Spinal cord (tissue), 9 donors: ENCODE measurements at regions not wholly inside any gene's neighbourhood (a gene's known extent, or its start where the extent isn't known, plus 50 kb on each side); places are given as distances from the start of the nearest gene placed in this dataset.
A peak's percentile ranks its signal among the peaks of the same experiment; 100 is the strongest.
"Not testable (repeated sequence)": the region's sequence is repeated elsewhere in the genome, so short reads cannot be mapped to it uniquely, and the experiment has no call there.

Source experiments
- DNase-seq, 6 donors: peaks; one replicate each; pipeline versions ENCODE4 v3.0.0 to v3.0.0-alpha.2; 2013 to 2015; ENCODE audit warnings: low spot score in 6 of 6, low read depth in 4 of 6
- H3K27ac ChIP-seq: one replicate; pipeline ENCODE4 v1.5.1; 2013; ENCODE audit warnings: low read depth, low read length, control low read depth
- H3K27me3 ChIP-seq: one replicate; pipeline ENCODE4 v1.6.1; 2013; ENCODE audit warnings: low read length; ENCODE audit not compliant: control insufficient read depth, insufficient read depth
- H3K36me3 ChIP-seq: one replicate; pipeline ENCODE4 v1.6.1; 2013; ENCODE audit warnings: low read length; ENCODE audit not compliant: control insufficient read depth, insufficient read depth
- H3K4me1 ChIP-seq: one replicate; pipeline ENCODE4 v1.6.1; 2013; ENCODE audit warnings: low read length; ENCODE audit not compliant: control insufficient read depth, insufficient read depth
- H3K4me3 ChIP-seq: one replicate; pipeline ENCODE4 v1.5.1; 2013; ENCODE audit warnings: low read depth, low read length, control low read depth
- H3K9me3 ChIP-seq: one replicate; pipeline ENCODE4 v1.6.1; 2013; ENCODE audit warnings: low read length; ENCODE audit not compliant: control insufficient read depth, insufficient read depth
- WGBS: methylation state at CpG from one replicate; pipeline ENCODE4 v1.1.5; 2013; ENCODE audit warnings: missing lambda C conversion rate; ENCODE audit not compliant: insufficient coverage; 5-methylcytosine and 5-hydroxymethylcytosine counted together
- donor health status: healthy.

GRCh38 chr2:33712674-33713073, 113.6 kb upstream of the FAM98A start:
- 44% methylated on average over 2 of the region's 3 CpGs for WGBS
- Histone ChIP-seq H3K4me1 (no peaks in the 10 kb centered on the region), H3K9me3 (no peaks in the 10 kb centered on the region), H3K27me3 (no peaks in the 10 kb centered on the region), H3K27ac (no peak overlapping the region), H3K36me3 (no peaks in the 10 kb centered on the region), H3K4me3 (no peak overlapping the region)
- no peak for DNase-seq

- Histone ChIP-seq H3K4me1 (no peaks in the 10 kb centered on the region), H3K9me3 (no peaks in the 10 kb centered on the region), H3K27me3 (no peaks in the 10 kb centered on the region), H3K4me3 (no peak overlapping the region), H3K36me3 (no peaks in the 10 kb centered on the region), H3K27ac (no peak overlapping the region)
- 91% methylated on average over 1 of the region's 3 CpGs for WGBS
- DNase-seq: no peak
Measured at GRCh38 chr2:33709951-33710350, 110.9 kb upstream of the FAM98A start.

GRCh38 chr2:33707312-33707711, 108.2 kb upstream of the FAM98A start:
- Histone ChIP-seq H3K36me3 (no peaks in the 10 kb centered on the region), H3K4me1 (no peaks in the 10 kb centered on the region), H3K9me3 (no peaks in the 10 kb centered on the region), H3K27me3 (no peaks in the 10 kb centered on the region), H3K27ac (no peak overlapping the region), H3K4me3 (no peak overlapping the region)
- DNase-seq: no peak
- 88% methylated on average over 2 of the region's 2 CpGs for WGBS

GRCh38 chr2:33706410-33706809, 107.3 kb upstream of the FAM98A start:
- no peak overlapping the region for H3K4me3 ChIP-seq
- DNase-seq: no peak
- no CpG with 5 or more reads among the region's 8 CpGs for whole genome bisulfite sequencing
- H3K27me3 ChIP-seq: no peaks in the 10 kb centered on the region
- no peaks in the 10 kb centered on the region for H3K4me1 ChIP-seq
- no peaks in the 10 kb centered on the region for H3K9me3 ChIP-seq
- no peaks in the 10 kb centered on the region for H3K36me3 ChIP-seq
- no peak overlapping the region for H3K27ac ChIP-seq

- WGBS: no CpG with 5 or more reads among the region's 1 CpG
- Histone ChIP-seq H3K9me3 (no peaks in the 10 kb centered on the region), H3K27ac (no peak overlapping the region), H3K36me3 (no peaks in the 10 kb centered on the region), H3K4me3 (no peak overlapping the region), H3K27me3 (no peaks in the 10 kb centered on the region), H3K4me1 (no peaks in the 10 kb centered on the region)
- peak in 2 of 6 donors; percentile 4 to 37 for DNase-seq
Measured at GRCh38 chr2:33704406-33704855, 105.3 kb upstream of the FAM98A start.

GRCh38 chr2:33696234-33696633, 97.1 kb upstream of the FAM98A start:
- peak in 1 of 6 donors; percentile 37 for DNase-seq

GRCh38 chr2:33694904-33695303, 95.8 kb upstream of the FAM98A start:
- Histone ChIP-seq H3K4me1 (no peaks in the 10 kb centered on the region), H3K27ac (no peak overlapping the region), H3K9me3 (peaks cover 2% of the 10 kb centered on the region), H3K4me3 (no peak overlapping the region), H3K36me3 (no peaks in the 10 kb centered on the region), H3K27me3 (no peaks in the 10 kb centered on the region)
- no CpG with 5 or more reads among the region's 1 CpG for WGBS
- no peak for DNase-seq

More at GRCh38 chr2:33696234-33696633, 97.1 kb upstream of the FAM98A start:
- Histone ChIP-seq H3K27me3 (no peaks in the 10 kb centered on the region), H3K9me3 (peaks cover 2% of the 10 kb centered on the region), H3K4me1 (no peaks in the 10 kb centered on the region), H3K36me3 (no peaks in the 10 kb centered on the region), H3K4me3 (no peak overlapping the region), H3K27ac (no peak overlapping the region)

- H3K4me1 ChIP-seq, H3K4me3 ChIP-seq, H3K36me3 ChIP-seq, H3K27me3 ChIP-seq, H3K27ac ChIP-seq: not testable (repeated sequence)
- 100% methylated on average over 1 of the region's 1 CpG for WGBS
- H3K9me3 ChIP-seq: peaks cover 10% of the 10 kb centered on the region
- peak in 1 of 6 donors; percentile 58 for DNase-seq
Measured at GRCh38 chr2:33690686-33691085, 91.6 kb upstream of the FAM98A start.

- no peaks in the 10 kb centered on the region for H3K27me3 ChIP-seq
- H3K4me1 ChIP-seq: peaks cover 9% of the 10 kb centered on the region
- no peaks in the 10 kb centered on the region for H3K36me3 ChIP-seq
- no CpG with 5 or more reads among the region's 1 CpG for WGBS
- H3K9me3 ChIP-seq: no peaks in the 10 kb centered on the region
- H3K27ac ChIP-seq: no peak overlapping the region
- no peak overlapping the region for H3K4me3 ChIP-seq
- DNase-seq: peak in 5 of 6 donors; percentile 22 to 95 (median 51)
Measured at GRCh38 chr2:33681364-33681757, 82.3 kb upstream of the FAM98A start.

- Histone ChIP-seq H3K27me3 (no peaks in the 10 kb centered on the region), H3K27ac (no peak overlapping the region), H3K4me1 (peaks cover 9% of the 10 kb centered on the region), H3K4me3 (no peak overlapping the region), H3K36me3 (no peaks in the 10 kb centered on the region), H3K9me3 (no peaks in the 10 kb centered on the region)
- 11% methylated on average over 4 of the region's 12 CpGs for WGBS
- peak in 5 of 6 donors; percentile 17 to 82 (median 23) for DNase-seq
Measured at GRCh38 chr2:33680644-33681363, 81.7 kb upstream of the FAM98A start.
